HepG2 (cell line): ENCODE measurements at regions not wholly inside any gene's neighbourhood (a gene's known extent, or its start where the extent isn't known, plus 50 kb on each side); places are given as distances from the start of the nearest gene placed in this dataset.

Experiments
- ATAC-seq: fragments of 200-7000 bp; cut with Tn5 transposase; 3 replicates; pipeline ENCODE4 v1.9.1; 2020; ENCODE audit warnings: mild to moderate bottlenecking, moderate library complexity
- BruUV-seq: library from RNA; stranded (reverse); fragments of 400-500 nt; replicated peaks from 2 replicates; lab custom pipeline; 2021; lab: Mats Ljungman, UMichigan
- CTCF ChIA-PET: fragments of 300-600 bp; formaldehyde crosslinking; extraction: SDS; loops from one replicate; lab custom pipeline; 2021; ENCODE audit warnings: low total read pairs, inconsistent platforms, low intra/inter-chr PET ratio; lab: Yijun Ruan, JAX
- POLR2A ChIA-PET: fragments of 350-600 bp; sonication (Branson Sonifier 250); formaldehyde crosslinking; loops from one replicate; lab custom pipeline; 2020; ENCODE audit warnings: antibody characterized with exemption, inconsistent platforms; lab: Yijun Ruan, JAX
- DNase-seq: peaks from one replicate; pipeline ENCODE4 v3.0.0-alpha.2; 2015; ENCODE audit warnings: low spot score
- FAIRE-seq: peaks from 3 replicates; lab custom pipeline; 2011; peaks lifted over from hg19 to GRCh38; lab: Jason Lieb, UNC
- H2AFZ ChIP-seq: one replicate; pipeline ENCODE4 v1.6.1; 2011; ENCODE audit warnings: low read length, inconsistent platforms
- H3K27ac ChIP-seq: fragments of 300-600 bp; 3 replicates; pipeline ENCODE4 v1.8.0; 2011; ENCODE audit warnings: mixed run types, mild to moderate bottlenecking, mixed read lengths, low read length, inconsistent platforms; ENCODE audit not compliant: insufficient read depth; ENCODE audit errors: extremely low read length
- H3K27me3 ChIP-seq, 2 experiments: fragments of 200-600 bp in 1 of 2; 2 replicates in 1 of 2; 3 replicates in 1 of 2; pipeline versions ENCODE4 v1.6.0 to v1.8.0; 2011; ENCODE audit warnings: low read length in 2 of 2, mild to moderate bottlenecking in 2 of 2, moderate library complexity in 2 of 2, inconsistent platforms in 1 of 2; ENCODE audit not compliant: insufficient read depth in 2 of 2, control insufficient read depth in 1 of 2
- H3K36me3 ChIP-seq, 2 experiments: fragments of 200-600 bp in 1 of 2; replicated peaks in 1 of 2; 2 replicates in 1 of 2; 3 replicates in 1 of 2; pipeline versions ENCODE4 v1.5.1 to v1.8.0; 2011; ENCODE audit warnings: low read length in 2 of 2, inconsistent platforms in 1 of 2; ENCODE audit not compliant: insufficient read depth in 2 of 2, control insufficient read depth in 1 of 2
- H3K4me1 ChIP-seq: 2 replicates; pipeline ENCODE4 v1.5.1; 2012; ENCODE audit warnings: low read length, inconsistent platforms; ENCODE audit not compliant: insufficient read depth
- H3K4me2 ChIP-seq: 2 replicates; pipeline ENCODE4 v1.6.0; 2011; ENCODE audit warnings: low read depth, low read length, inconsistent platforms
- H3K4me3 ChIP-seq, 3 experiments: fragments of 200-600 bp in 1 of 3; sonication (generic), shearing (Covaris generic) in 1 of 3; replicated peaks in 1 of 3; 2 replicates each; pipeline ENCODE4 v1.5.1; 2011 to 2016; ENCODE audit warnings: low read length in 3 of 3, inconsistent platforms in 2 of 3, low read depth in 2 of 3, mild to moderate bottlenecking in 2 of 3, control low read depth in 1 of 3, mixed read lengths in 1 of 3; ENCODE audit not compliant: insufficient read depth in 1 of 3
- H3K79me2 ChIP-seq: one replicate; pipeline ENCODE4 v1.6.1; 2011; ENCODE audit warnings: low read length, inconsistent platforms; ENCODE audit not compliant: insufficient read depth
- H3K9ac ChIP-seq: 2 replicates; pipeline ENCODE4 v1.6.0; 2011; ENCODE audit warnings: mild to moderate bottlenecking, low read depth, low read length, inconsistent platforms; ENCODE audit not compliant: insufficient read depth
- H3K9me3 ChIP-seq: 2 replicates; pipeline ENCODE4 v1.5.1; 2012; ENCODE audit warnings: mild to moderate bottlenecking, low read length
- H4K20me1 ChIP-seq: 2 replicates; pipeline ENCODE4 v1.6.0; 2011; ENCODE audit warnings: inconsistent platforms, mild to moderate bottlenecking, low read length, moderate library complexity; ENCODE audit not compliant: insufficient read depth
- CREB1 ChIP-seq, 2 experiments: fragments of 450-650 bp in 1 of 2; IDR thresholded peaks; 2 replicates each; pipeline ENCODE4 v1.6.1; 2016 to 2017; ENCODE audit warnings: control low read depth in 1 of 2, mild to moderate bottlenecking in 1 of 2, missing compliant biosample characterization in 1 of 2, missing genetic modification characterization in 1 of 2
- E2F5 ChIP-seq: sonication (generic); formaldehyde crosslinking; conservative IDR thresholded peaks from 2 replicates; pipeline ENCODE4 v1.4.0; 2020; ENCODE audit warnings: missing genetic modification reagents
- GATA4 ChIP-seq: sonication (generic); IDR thresholded peaks from 2 replicates; pipeline ENCODE4 v1.6.1; 2016; ENCODE audit warnings: antibody characterized with exemption, low read depth, borderline replicate concordance
- GLI4 ChIP-seq: sonication (generic); formaldehyde crosslinking; IDR thresholded peaks from 2 replicates; pipeline ENCODE4 v1.5.1; 2020; ENCODE audit warnings: missing genetic modification reagents, mild to moderate bottlenecking, moderate library complexity, borderline replicate concordance
- HHEX ChIP-seq: IDR thresholded peaks from 2 replicates; pipeline ENCODE4 v1.6.1; 2016; ENCODE audit warnings: control low read depth
- KAT2B ChIP-seq: fragments of 150-350 bp; IDR thresholded peaks from 2 replicates; pipeline ENCODE4 v1.6.1; 2014; ENCODE audit warnings: low read depth, low read length, borderline replicate concordance
- MED8 ChIP-seq: sonication (generic); formaldehyde crosslinking; IDR thresholded peaks from 2 replicates; pipeline ENCODE4 v1.8.1; 2023; ENCODE audit warnings: mild to moderate bottlenecking, missing genetic modification reagents; ENCODE audit not compliant: insufficient replicate concordance
- NAIF1 ChIP-seq: sonication (generic); formaldehyde crosslinking; IDR thresholded peaks from 2 replicates; pipeline ENCODE4 v1.5.0; 2020; ENCODE audit warnings: mild to moderate bottlenecking, missing genetic modification reagents, borderline replicate concordance
- PHF5A ChIP-seq: IDR thresholded peaks from one replicate; pipeline ENCODE4 v1.6.1; 2018; ENCODE audit warnings: low read depth, missing genetic modification reagents; ENCODE audit not compliant: unreplicated experiment
- POLR2AphosphoS2 ChIP-seq: IDR thresholded peaks from 2 replicates; pipeline ENCODE4 v1.6.1; 2011; ENCODE audit warnings: low read depth, low read length, improper control_type of control experiment
- TERF1 ChIP-seq: sonication (generic); formaldehyde crosslinking; IDR thresholded peaks from 2 replicates; pipeline ENCODE4 v1.8.0; 2022; ENCODE audit warnings: mild to moderate bottlenecking, missing genetic modification reagents, moderate library complexity
- ZNF446 ChIP-seq: sonication (generic); formaldehyde crosslinking; IDR thresholded peaks from 2 replicates; pipeline ENCODE4 v1.5.0; 2020; ENCODE audit warnings: mild to moderate bottlenecking, missing genetic modification reagents
- ZNF652 ChIP-seq: IDR thresholded peaks from 2 replicates; pipeline ENCODE4 v1.6.1; 2016; ENCODE audit warnings: low read depth, borderline replicate concordance
- ZNF891 ChIP-seq: sonication (generic); formaldehyde crosslinking; IDR thresholded peaks from 2 replicates; pipeline ENCODE4 v1.5.0; 2020; ENCODE audit warnings: mild to moderate bottlenecking, missing genetic modification reagents
- WGBS: methylation state at CpG from one replicate; pipeline ENCODE4 v1.1.6; 2017; ENCODE audit warnings: low lambda C conversion rate; 5-methylcytosine and 5-hydroxymethylcytosine counted together
- in situ Hi-C: cut with HindIII; loops from 2 replicates; pipeline ENCODE4 v1.10.0; 2017; ENCODE audit warnings: low pct_unique_long_range_greater_than_20kb; ENCODE audit not compliant: extremely low pct_ligation_motif_present
- intact Hi-C: fragments of 100-400 bp; cut with micrococcal nuclease; formaldehyde crosslinking; loops from one replicate; pipeline ENCODE4 v1.10.0; 2022; ENCODE audit not compliant: unreplicated experiment
- TF ChIP-seq, protein P1 (sequence below): sonication (generic); formaldehyde crosslinking; IDR thresholded peaks from 2 replicates; pipeline ENCODE4 v1.4.0; 2020; ENCODE audit warnings: mild to moderate bottlenecking, missing genetic modification reagents, borderline replicate concordance
- TF ChIP-seq, protein P2 (sequence below): sonication (generic); formaldehyde crosslinking; IDR thresholded peaks from 2 replicates; pipeline ENCODE4 v1.5.0; 2020; ENCODE audit warnings: missing genetic modification reagents, mild to moderate bottlenecking, borderline replicate concordance

GRCh38 chr11:64437426-64437825, 78.5 kb downstream of the RPS6KA4 start:
- Histone ChIP-seq H3K4me3 (no peak overlapping the region), H3K9ac (no peak overlapping the region), H3K79me2 (no peaks in the 10 kb centered on the region), H3K4me1 (no peaks in the 10 kb centered on the region), H3K9me3 (no peaks in the 10 kb centered on the region), H3K27me3 (peaks cover 9 to 72% of the 10 kb centered on the region in 2 experiments; a peak in 4 of 5 replicates), H2AFZ (no peak overlapping the region), H3K36me3 (no peaks in the 10 kb centered on the region), H4K20me1 (no peaks in the 10 kb centered on the region), H3K4me2 (no peak overlapping the region), H3K27ac (no peak overlapping the region)
- in situ Hi-C loops (no loop called here), intact Hi-C loops (no loop called here)
- ATAC-seq, result no peak
- no peak for FAIRE-seq
- POLR2A ChIA-PET, result no interaction called here
- DNase-seq, result no peak
- CTCF ChIA-PET, result no interaction called here
- no TSS peak for BruUV-seq
- 13% methylated on average over 7 of the region's 7 CpGs for WGBS
- TF ChIP-seq HHEX (CRISPR knock-in tag) (no peak), NAIF1 (CRISPR knock-in tag) (no peak), GATA4 (no peak), MED8 (CRISPR knock-in tag) (no peak), POLR2AphosphoS2 (no peak), ZNF652 (CRISPR knock-in tag) (no peak), PHF5A (CRISPR knock-in tag) (no peak), CREB1 (IDR thresholded peaks at IDR 0.05) (no peak), CREB1 (CRISPR knock-in tag; IDR thresholded peaks at IDR 0.05) (no peak), ZNF446 (CRISPR knock-in tag) (no peak), E2F5 (CRISPR knock-in tag) (no peak), KAT2B (no peak), ZNF891 (CRISPR knock-in tag) (no peak), TERF1 (CRISPR knock-in tag) (no peak), GLI4 (CRISPR knock-in tag) (no peak)
- TF ChIP-seq, protein P1, sequence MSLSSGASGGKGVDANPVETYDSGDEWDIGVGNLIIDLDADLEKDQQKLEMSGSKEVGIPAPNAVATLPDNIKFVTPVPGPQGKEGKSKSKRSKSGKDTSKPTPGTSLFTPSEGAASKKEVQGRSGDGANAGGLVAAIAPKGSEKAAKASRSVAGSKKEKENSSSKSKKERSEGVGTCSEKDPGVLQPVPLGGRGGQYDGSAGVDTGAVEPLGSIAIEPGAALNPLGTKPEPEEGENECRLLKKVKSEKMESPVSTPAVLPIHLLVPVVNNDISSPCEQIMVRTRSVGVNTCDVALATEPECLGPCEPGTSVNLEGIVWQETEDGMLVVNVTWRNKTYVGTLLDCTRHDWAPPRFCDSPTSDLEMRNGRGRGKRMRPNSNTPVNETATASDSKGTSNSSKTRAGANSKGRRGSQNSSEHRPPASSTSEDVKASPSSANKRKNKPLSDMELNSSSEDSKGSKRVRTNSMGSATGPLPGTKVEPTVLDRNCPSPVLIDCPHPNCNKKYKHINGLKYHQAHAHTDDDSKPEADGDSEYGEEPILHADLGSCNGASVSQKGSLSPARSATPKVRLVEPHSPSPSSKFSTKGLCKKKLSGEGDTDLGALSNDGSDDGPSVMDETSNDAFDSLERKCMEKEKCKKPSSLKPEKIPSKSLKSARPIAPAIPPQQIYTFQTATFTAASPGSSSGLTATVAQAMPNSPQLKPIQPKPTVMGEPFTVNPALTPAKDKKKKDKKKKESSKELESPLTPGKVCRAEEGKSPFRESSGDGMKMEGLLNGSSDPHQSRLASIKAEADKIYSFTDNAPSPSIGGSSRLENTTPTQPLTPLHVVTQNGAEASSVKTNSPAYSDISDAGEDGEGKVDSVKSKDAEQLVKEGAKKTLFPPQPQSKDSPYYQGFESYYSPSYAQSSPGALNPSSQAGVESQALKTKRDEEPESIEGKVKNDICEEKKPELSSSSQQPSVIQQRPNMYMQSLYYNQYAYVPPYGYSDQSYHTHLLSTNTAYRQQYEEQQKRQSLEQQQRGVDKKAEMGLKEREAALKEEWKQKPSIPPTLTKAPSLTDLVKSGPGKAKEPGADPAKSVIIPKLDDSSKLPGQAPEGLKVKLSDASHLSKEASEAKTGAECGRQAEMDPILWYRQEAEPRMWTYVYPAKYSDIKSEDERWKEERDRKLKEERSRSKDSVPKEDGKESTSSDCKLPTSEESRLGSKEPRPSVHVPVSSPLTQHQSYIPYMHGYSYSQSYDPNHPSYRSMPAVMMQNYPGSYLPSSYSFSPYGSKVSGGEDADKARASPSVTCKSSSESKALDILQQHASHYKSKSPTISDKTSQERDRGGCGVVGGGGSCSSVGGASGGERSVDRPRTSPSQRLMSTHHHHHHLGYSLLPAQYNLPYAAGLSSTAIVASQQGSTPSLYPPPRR (CRISPR knock-in tag), result no peak
- TF ChIP-seq, protein P2, sequence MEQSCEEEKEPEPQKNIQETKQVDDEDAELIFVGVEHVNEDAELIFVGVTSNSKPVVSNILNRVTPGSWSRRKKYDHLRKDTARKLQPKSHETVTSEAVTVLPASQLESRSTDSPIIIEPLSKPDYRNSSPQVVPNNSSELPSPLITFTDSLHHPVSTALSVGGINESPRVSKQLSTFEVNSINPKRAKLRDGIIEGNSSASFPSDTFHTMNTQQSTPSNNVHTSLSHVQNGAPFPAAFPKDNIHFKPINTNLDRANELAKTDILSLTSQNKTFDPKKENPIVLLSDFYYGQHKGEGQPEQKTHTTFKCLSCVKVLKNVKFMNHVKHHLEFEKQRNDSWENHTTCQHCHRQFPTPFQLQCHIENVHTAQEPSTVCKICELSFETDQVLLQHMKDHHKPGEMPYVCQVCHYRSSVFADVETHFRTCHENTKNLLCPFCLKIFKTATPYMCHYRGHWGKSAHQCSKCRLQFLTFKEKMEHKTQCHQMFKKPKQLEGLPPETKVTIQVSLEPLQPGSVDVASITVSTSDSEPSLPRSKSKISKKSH (CRISPR knock-in tag), result no peak
